CD14-positive monocyte (primary cell): ENCODE measurements at regions not wholly inside any gene's neighbourhood (a gene's known extent, or its start where the extent isn't known, plus 50 kb on each side); places are given as distances from the start of the nearest gene placed in this dataset.

Experiments
- DNase-seq, 3 donors: peaks; one replicate each; pipeline ENCODE4 v3.0.0-alpha.2; 2011 to 2022
- H2AFZ ChIP-seq: 2 replicates; pipeline ENCODE4 v1.6.0; 2012; ENCODE audit warnings: mild to moderate bottlenecking, low read depth, low read length, inconsistent platforms; ENCODE audit not compliant: insufficient read depth, poor library complexity, severe bottlenecking
- H3K27ac ChIP-seq, 2 donors: 1 replicate in 1 of 2; 2 replicates in 1 of 2; pipeline ENCODE4 v1.5.1; 2012 to 2013; ENCODE audit warnings: low read length in 2 of 2, control low read depth in 1 of 2, inconsistent platforms in 1 of 2, low read depth in 1 of 2, mild to moderate bottlenecking in 1 of 2
- H3K27me3 ChIP-seq, 2 donors: one replicate each; pipeline versions ENCODE4 v1.6.0 to v1.6.1; 2011 to 2013; ENCODE audit warnings: low read length in 2 of 2; ENCODE audit not compliant: control insufficient read depth in 2 of 2, insufficient read depth in 2 of 2
- H3K36me3 ChIP-seq, 2 donors: replicated peaks in 1 of 2; 1 replicate in 1 of 2; 2 replicates in 1 of 2; pipeline versions ENCODE4 v1.5.1 to v1.6.1; 2012 to 2013; ENCODE audit warnings: low read length in 2 of 2, control low read depth in 1 of 2, inconsistent platforms in 1 of 2, mild to moderate bottlenecking in 1 of 2; ENCODE audit not compliant: insufficient read depth in 2 of 2, control insufficient read depth in 1 of 2
- H3K4me1 ChIP-seq, 2 donors: 1 replicate in 1 of 2; 2 replicates in 1 of 2; pipeline versions ENCODE4 v1.5.1 to v1.6.1; 2012 to 2013; ENCODE audit warnings: low read length in 2 of 2, control low read depth in 1 of 2, inconsistent platforms in 1 of 2, mild to moderate bottlenecking in 1 of 2, moderate library complexity in 1 of 2; ENCODE audit not compliant: insufficient read depth in 2 of 2, control insufficient read depth in 1 of 2
- H3K4me2 ChIP-seq: replicated peaks from 2 replicates; pipeline ENCODE3; 2012; ENCODE audit warnings: low read length, moderate library complexity, mild to moderate bottlenecking; ENCODE audit not compliant: poor library complexity, severe bottlenecking; ENCODE audit errors: extremely low read depth
- H3K4me3 ChIP-seq, 3 experiments: fragments of 200-600 bp in 1 of 3; sonication (generic) in 1 of 3; replicated peaks in 1 of 3; 1 replicate in 2 of 3; 2 replicates in 1 of 3; pipeline ENCODE4 v1.5.1; 2011 to 2013; ENCODE audit warnings: low read length in 3 of 3, mild to moderate bottlenecking in 3 of 3, control low read depth in 2 of 3, low read depth in 2 of 3, inconsistent platforms in 1 of 3, moderate library complexity in 1 of 3
- H3K79me2 ChIP-seq: 2 replicates; pipeline ENCODE4 v1.6.0; 2012; ENCODE audit warnings: mild to moderate bottlenecking, control low read depth, inconsistent platforms, low read length, moderate library complexity; ENCODE audit not compliant: insufficient read depth
- H3K9ac ChIP-seq: 2 replicates; pipeline ENCODE4 v1.6.0; 2017; ENCODE audit warnings: low read length, mild to moderate bottlenecking; ENCODE audit not compliant: insufficient read depth, poor library complexity, severe bottlenecking
- H3K9me3 ChIP-seq, 2 donors: replicated peaks in 1 of 2; 1 replicate in 1 of 2; 2 replicates in 1 of 2; pipeline versions ENCODE4 v1.5.1 to v1.6.1; 2012 to 2013; ENCODE audit warnings: low read length in 2 of 2, control low read depth in 1 of 2; ENCODE audit not compliant: control insufficient read depth in 1 of 2, insufficient read depth in 1 of 2
- H4K20me1 ChIP-seq: 2 replicates; pipeline ENCODE4 v1.6.0; 2012; ENCODE audit warnings: mild to moderate bottlenecking, low read length, control low read depth, moderate library complexity; ENCODE audit not compliant: insufficient read depth
- H3K27ac Mint-ChIP-seq, 7 donors: one replicate each; pipeline ENCODE4 v1.8.0; 2020; ENCODE audit warnings: mild to moderate bottlenecking in 7 of 7, mixed read lengths in 7 of 7, moderate library complexity in 6 of 7, inconsistent platforms in 2 of 7
- H3K27me3 Mint-ChIP-seq, 3 donors: one replicate each; pipeline ENCODE4 v1.8.0; 2021 to 2022; ENCODE audit warnings: low read depth in 3 of 3, mild to moderate bottlenecking in 3 of 3, mixed read lengths in 3 of 3, moderate library complexity in 3 of 3, inconsistent platforms in 1 of 3
- H3K36me3 Mint-ChIP-seq, 2 donors: one replicate each; pipeline ENCODE4 v1.8.0; 2020; ENCODE audit warnings: mixed read lengths in 2 of 2, inconsistent platforms in 1 of 2, mild to moderate bottlenecking in 1 of 2
- H3K4me1 Mint-ChIP-seq: one replicate; pipeline ENCODE4 v1.8.0; 2020; ENCODE audit warnings: mild to moderate bottlenecking, mixed read lengths
- H3K4me3 Mint-ChIP-seq, 2 donors: one replicate each; pipeline ENCODE4 v1.8.0; 2020; ENCODE audit warnings: mild to moderate bottlenecking in 2 of 2, mixed read lengths in 2 of 2, moderate library complexity in 1 of 2
- H3K9me3 Mint-ChIP-seq, 7 donors: one replicate each; pipeline ENCODE4 v1.8.0; 2020 to 2022; ENCODE audit warnings: mixed read lengths in 7 of 7, mild to moderate bottlenecking in 6 of 7, moderate library complexity in 6 of 7, inconsistent platforms in 2 of 7
- WGBS: methylation state at CpG from one replicate; pipeline ENCODE4 v1.1.5; 2013; ENCODE audit warnings: missing lambda C conversion rate; ENCODE audit not compliant: insufficient coverage; 5-methylcytosine and 5-hydroxymethylcytosine counted together
- intact Hi-C, 2 donors: fragments of 100-400 bp; cut with micrococcal nuclease; formaldehyde crosslinking; loops; one replicate each; pipeline versions ENCODE4 v1.15.0 to v1.15.1; 2023
- TF ChIP-seq, protein P1 (sequence below): fragments of 200-600 bp; IDR thresholded peaks from one replicate; pipeline ENCODE4 v1.8.0; 2022; ENCODE audit warnings: antibody characterized with exemption, mild to moderate bottlenecking

GRCh38 chr9:28453918-28454317, 880.6 kb upstream of the C9orf72 start:
- Histone ChIP-seq H3K9me3 (peaks cover 0 to 3% of the 10 kb centered on the region in 2 donors), H3K27ac (no peak overlapping the region), H4K20me1 (no peaks in the 10 kb centered on the region), H3K4me1 (no peaks in the 10 kb centered on the region), H3K79me2 (no peaks in the 10 kb centered on the region), H3K36me3 (no peaks in the 10 kb centered on the region), H3K4me2 (no peak overlapping the region), H2AFZ (no peak overlapping the region), H3K4me3 (no peak overlapping the region), H3K9ac (no peak overlapping the region), H3K27me3 (no peaks in the 10 kb centered on the region)
- TF ChIP-seq, protein P1, sequence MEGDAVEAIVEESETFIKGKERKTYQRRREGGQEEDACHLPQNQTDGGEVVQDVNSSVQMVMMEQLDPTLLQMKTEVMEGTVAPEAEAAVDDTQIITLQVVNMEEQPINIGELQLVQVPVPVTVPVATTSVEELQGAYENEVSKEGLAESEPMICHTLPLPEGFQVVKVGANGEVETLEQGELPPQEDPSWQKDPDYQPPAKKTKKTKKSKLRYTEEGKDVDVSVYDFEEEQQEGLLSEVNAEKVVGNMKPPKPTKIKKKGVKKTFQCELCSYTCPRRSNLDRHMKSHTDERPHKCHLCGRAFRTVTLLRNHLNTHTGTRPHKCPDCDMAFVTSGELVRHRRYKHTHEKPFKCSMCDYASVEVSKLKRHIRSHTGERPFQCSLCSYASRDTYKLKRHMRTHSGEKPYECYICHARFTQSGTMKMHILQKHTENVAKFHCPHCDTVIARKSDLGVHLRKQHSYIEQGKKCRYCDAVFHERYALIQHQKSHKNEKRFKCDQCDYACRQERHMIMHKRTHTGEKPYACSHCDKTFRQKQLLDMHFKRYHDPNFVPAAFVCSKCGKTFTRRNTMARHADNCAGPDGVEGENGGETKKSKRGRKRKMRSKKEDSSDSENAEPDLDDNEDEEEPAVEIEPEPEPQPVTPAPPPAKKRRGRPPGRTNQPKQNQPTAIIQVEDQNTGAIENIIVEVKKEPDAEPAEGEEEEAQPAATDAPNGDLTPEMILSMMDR: no peak
- WGBS: no CpG with 5 or more reads among the region's 2 CpGs
- Mint-ChIP-seq H3K36me3 (no peaks in the 10 kb centered on the region), H3K27me3 (no peaks in the 10 kb centered on the region), H3K4me3 (no peak overlapping the region), H3K9me3 (peaks cover 0 to 4% (median 0%) of the 10 kb centered on the region in 7 donors), H3K27ac (no peak overlapping the region), H3K4me1 (no peaks in the 10 kb centered on the region)
- DNase-seq: no peak
- intact Hi-C loops: no loop called here

DNA sequence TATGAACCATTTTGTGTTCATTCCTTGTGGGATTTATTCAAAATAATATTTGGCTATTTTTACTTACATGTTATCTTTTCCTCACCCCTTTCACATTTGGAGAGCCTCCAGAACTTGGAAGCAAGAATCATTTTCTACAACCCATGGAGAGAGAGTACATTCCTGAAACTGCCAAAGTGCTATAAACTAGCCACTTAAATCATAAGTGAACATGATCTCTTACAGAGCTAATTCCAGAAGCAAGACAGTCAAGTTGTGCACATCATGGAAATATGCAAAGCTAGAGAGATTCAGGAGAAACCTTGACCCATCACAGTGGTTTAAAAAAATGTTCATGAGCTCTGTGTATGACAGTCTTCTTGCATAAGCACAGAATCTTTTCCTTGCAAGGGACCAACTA, 883.6 kb upstream of the C9orf72 start:
- Histone ChIP-seq H2AFZ (no peak overlapping the region), H4K20me1 (no peaks in the 10 kb centered on the region), H3K9me3 (no peaks in the 10 kb centered on the region), H3K4me2 (no peak overlapping the region), H3K79me2 (no peaks in the 10 kb centered on the region), H3K27ac (no peak overlapping the region), H3K4me3 (no peak overlapping the region), H3K36me3 (no peaks in the 10 kb centered on the region), H3K9ac (no peak overlapping the region), H3K27me3 (no peaks in the 10 kb centered on the region), H3K4me1 (no peaks in the 10 kb centered on the region)
- Mint-ChIP-seq H3K4me1 (no peaks in the 10 kb centered on the region), H3K9me3 (peaks cover 0 to 3% (median 0%) of the 10 kb centered on the region in 7 donors), H3K27me3 (no peaks in the 10 kb centered on the region), H3K4me3 (no peak overlapping the region), H3K27ac (no peak overlapping the region), H3K36me3 (no peaks in the 10 kb centered on the region)
- TF ChIP-seq, protein P1: no peak
- intact Hi-C loops: no loop called here
- DNase-seq: no peak
